Fibroblast of mammary gland (primary cell): ENCODE measurements at regions not wholly inside any gene's neighbourhood (a gene's known extent, or its start where the extent isn't known, plus 50 kb on each side); places are given as distances from the start of the nearest gene placed in this dataset.

Source experiments
- DNase-seq: peaks from one replicate; pipeline ENCODE4 v3.0.0-alpha.2; 2010; ENCODE audit warnings: low read depth
- H3K4me3 ChIP-seq: 2 replicates; pipeline ENCODE4 v1.5.1; 2011; ENCODE audit warnings: low read depth, mild to moderate bottlenecking, low read length, moderate library complexity; ENCODE audit not compliant: control insufficient read depth
- TF ChIP-seq, protein P1 (sequence below): conservative IDR thresholded peaks from 2 replicates; pipeline ENCODE4 v1.5.1; 2011; ENCODE audit warnings: low read depth, low read length, inconsistent platforms; ENCODE audit not compliant: control insufficient read depth, insufficient read depth

DNA sequence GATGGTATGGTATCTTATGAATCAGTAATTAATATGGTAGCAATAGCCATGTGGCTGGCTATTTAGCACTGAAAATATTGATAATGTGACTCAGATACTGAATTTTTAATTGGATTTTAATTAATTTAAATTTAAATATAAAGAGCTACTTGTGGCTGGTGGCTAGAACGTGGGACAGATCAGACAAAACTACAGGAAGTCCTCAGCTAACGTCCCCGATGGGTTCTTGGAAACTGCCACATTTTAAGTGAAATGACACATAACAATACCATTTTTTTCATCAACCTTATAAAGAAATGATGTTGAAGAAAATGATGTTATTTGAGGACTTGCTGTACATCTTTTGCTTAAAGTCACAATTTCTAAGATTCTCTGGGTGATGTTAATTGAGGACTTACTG, 138.1 kb upstream of the FLRT2 start:
- TF ChIP-seq, protein P1, sequence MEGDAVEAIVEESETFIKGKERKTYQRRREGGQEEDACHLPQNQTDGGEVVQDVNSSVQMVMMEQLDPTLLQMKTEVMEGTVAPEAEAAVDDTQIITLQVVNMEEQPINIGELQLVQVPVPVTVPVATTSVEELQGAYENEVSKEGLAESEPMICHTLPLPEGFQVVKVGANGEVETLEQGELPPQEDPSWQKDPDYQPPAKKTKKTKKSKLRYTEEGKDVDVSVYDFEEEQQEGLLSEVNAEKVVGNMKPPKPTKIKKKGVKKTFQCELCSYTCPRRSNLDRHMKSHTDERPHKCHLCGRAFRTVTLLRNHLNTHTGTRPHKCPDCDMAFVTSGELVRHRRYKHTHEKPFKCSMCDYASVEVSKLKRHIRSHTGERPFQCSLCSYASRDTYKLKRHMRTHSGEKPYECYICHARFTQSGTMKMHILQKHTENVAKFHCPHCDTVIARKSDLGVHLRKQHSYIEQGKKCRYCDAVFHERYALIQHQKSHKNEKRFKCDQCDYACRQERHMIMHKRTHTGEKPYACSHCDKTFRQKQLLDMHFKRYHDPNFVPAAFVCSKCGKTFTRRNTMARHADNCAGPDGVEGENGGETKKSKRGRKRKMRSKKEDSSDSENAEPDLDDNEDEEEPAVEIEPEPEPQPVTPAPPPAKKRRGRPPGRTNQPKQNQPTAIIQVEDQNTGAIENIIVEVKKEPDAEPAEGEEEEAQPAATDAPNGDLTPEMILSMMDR = no peak
- no peak for DNase-seq
- H3K4me3 ChIP-seq = no peak overlapping the region

DNA sequence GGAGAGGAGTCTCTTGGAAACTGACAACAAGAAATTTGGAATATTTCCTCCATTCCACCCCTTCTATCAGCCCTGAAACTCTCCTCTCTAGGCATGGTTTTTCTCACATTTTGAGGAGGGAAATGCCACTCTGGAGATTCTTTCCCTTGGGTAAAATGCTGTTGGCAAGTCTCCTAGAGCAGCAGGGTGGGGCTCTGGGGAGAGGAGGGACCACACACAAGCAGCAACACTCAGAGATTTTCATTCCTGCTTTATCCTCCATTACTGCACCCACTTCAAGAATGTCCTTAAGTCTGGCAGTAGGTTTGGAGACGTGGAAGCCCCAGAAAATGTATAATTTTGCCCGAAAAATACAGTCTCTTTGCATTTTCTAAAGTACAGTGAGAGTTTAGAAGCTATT, 130.8 kb upstream of the FLRT2 start:
- DNase-seq = no peak
- TF ChIP-seq, protein P1 = no peak
- H3K4me3 ChIP-seq = no peak overlapping the region

DNA sequence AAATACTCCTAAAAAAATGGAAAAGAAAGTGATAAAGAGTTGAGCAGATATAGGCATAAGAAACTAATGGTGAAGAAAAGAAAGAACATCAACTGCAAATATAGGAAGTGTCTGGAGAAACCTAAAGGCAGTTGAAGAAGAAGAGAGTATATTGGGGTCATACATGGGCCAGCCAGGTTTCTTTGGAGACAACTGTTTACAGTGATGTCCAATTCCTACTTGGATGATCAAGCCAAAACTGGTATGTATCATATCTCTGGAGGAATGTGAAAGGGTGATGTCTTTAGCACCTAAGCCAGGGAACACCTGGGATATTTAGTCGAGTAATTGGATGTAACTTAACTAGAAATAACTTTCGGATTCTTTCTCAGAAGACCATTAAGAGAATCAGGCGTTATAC, 129.3 kb upstream of the FLRT2 start:
- no peak overlapping the region for H3K4me3 ChIP-seq
- TF ChIP-seq, protein P1 = no peak
- no peak for DNase-seq

DNA sequence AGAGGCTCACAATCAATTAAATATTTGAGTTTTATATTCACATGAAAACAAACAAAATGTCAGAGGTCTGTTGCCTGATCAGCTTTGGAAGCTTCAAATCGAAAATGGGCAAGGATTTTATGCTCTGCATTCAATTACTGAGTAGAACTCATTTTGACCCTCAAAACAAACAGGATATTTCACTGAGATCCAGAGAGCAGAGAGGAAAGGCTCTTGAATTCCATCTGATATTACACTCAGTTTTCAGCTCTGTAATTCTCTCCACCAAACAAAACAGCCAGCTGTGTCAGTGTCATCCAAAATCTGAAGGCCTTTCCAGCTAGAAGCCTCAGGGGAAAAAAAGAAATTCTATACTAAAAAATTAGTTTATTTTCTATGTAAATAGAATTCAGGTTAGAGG, 128.6 kb upstream of the FLRT2 start:
- TF ChIP-seq, protein P1 = no peak
- H3K4me3 ChIP-seq = no peak overlapping the region

DNA sequence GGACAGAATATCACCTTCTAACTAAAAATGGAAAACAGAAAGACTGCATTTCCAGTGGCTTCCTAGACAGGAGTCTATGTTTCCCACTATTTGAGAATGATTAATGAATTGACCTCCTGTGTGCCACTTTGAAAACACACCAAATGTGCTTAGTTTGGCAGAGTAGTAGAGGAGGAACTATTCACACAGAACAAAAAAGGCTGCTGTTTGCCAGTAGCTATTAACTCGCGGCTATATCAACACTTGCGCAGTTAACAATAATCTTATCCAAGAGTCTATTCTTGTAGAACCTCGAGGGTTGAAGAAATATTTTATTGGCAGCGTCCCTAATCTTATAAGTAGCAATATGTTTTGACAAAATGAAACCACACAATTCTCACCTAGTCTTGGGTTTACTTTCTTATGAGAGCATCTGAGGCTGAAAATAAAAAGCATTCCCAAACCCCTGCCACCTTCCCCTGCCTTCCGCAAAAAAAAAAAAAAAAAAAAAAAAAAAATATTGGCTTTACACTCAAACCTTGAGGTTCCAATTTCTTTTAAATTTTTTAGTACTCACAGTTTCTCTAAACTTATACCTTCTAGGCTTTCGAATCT, 127.3 kb upstream of the FLRT2 start:
- DNase-seq = no peak
- no peak overlapping the region for H3K4me3 ChIP-seq
- TF ChIP-seq, protein P1 = no peak

More for the DNA sequence above, 128.6 kb upstream of the FLRT2 start:
- no peak for DNase-seq

DNA sequence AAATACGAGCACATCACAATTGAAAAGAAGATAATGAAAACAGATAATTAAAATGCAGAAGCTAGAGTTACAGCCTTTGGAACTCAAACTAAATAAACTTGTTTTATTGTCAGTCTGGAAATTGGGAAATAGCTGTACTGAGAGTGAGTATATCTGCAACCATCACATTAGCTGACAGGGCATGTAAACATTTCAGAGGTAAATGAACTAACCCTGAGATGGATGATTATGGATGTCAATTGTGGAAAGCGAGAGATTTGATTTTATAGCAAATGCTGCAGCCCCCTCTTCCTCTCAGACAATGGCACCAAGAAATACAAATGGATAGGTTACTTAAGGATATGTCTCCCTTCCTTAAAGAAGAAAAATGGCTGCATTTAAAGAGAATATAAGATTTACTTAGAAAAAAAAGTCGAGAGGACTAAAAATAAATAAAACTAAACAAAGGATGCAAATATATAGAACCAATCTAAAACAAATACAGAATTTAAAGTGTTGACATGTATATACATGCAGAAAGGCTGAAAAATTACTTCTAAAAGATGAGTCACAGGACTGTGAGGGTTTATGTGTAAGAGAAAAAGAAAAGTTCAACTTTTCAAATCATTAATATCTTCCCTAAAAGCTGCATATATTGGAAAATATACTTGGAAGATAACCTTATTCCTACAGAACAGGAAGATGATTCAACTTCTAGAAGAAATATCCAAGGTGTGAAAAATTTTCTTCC, 120.3 kb upstream of the FLRT2 start:
- no peak for DNase-seq
- no peak overlapping the region for H3K4me3 ChIP-seq
- TF ChIP-seq, protein P1 = no peak
